ENCODE measurements at regions not wholly inside any gene's neighbourhood (a gene's known extent, or its start where the extent isn't known, plus 50 kb on each side); places are given as distances from the start of the nearest gene placed in this dataset.

- H3K27ac ChIP-seq (replicated peaks): no peak overlapping the region
- no peak for DNase-seq (ENCODE audit: low read depth in 1 of 2, low spot score in 1 of 2)
- no peaks in the 10 kb centered on the region for H3K27me3 ChIP-seq (ENCODE audit: insufficient read depth, poor library complexity, severe bottlenecking)
- TF ChIP-seq CTCF (IDR thresholded peaks at IDR 0.05; ENCODE audit: insufficient read depth, low read length) (no peak), SPI1 (IDR thresholded peaks at IDR 0.05; ENCODE audit: borderline replicate concordance, low read depth) (no peak), POLR2AphosphoS5 (IDR thresholded peaks at IDR 0.05; ENCODE audit: low read depth) (no peak), REST (IDR thresholded peaks at IDR 0.05; ENCODE audit: insufficient replicate concordance, low read depth) (no peak), GABPA (IDR thresholded peaks at IDR 0.05; ENCODE audit: low read depth) (no peak)
- H3K4me3 ChIP-seq (replicated peaks; ENCODE audit: insufficient read depth, low read length): no peak overlapping the region
These were observed 74.1 kb downstream of the PITPNM2 start for GRCh38 chr12:123076604-123077297.

GRCh38 chr12:123075646-123076171 lies 75.2 kb downstream of the PITPNM2 start:
- H3K27me3 ChIP-seq (ENCODE audit: insufficient read depth, poor library complexity, severe bottlenecking): no peaks in the 10 kb centered on the region
- no peak overlapping the region for H3K27ac ChIP-seq (replicated peaks)
- DNase-seq (ENCODE audit: low read depth in 1 of 2, low spot score in 1 of 2): no peak
- TF ChIP-seq REST (IDR thresholded peaks at IDR 0.05; ENCODE audit: insufficient replicate concordance, low read depth) (no peak), POLR2AphosphoS5 (IDR thresholded peaks at IDR 0.05; ENCODE audit: low read depth) (no peak), SPI1 (IDR thresholded peaks at IDR 0.05; ENCODE audit: borderline replicate concordance, low read depth) (no peak), CTCF (IDR thresholded peaks at IDR 0.05; ENCODE audit: insufficient read depth, low read length) (no peak), GABPA (IDR thresholded peaks at IDR 0.05; ENCODE audit: low read depth) (no peak)
- H3K4me3 ChIP-seq (replicated peaks; ENCODE audit: insufficient read depth, low read length): no peak overlapping the region

GRCh38 chr12:123075087-123075645 lies 75.7 kb downstream of the PITPNM2 start:
- Histone ChIP-seq H3K4me3 (replicated peaks; ENCODE audit: insufficient read depth, low read length) (no peak overlapping the region), H3K27me3 (ENCODE audit: insufficient read depth, poor library complexity, severe bottlenecking) (no peaks in the 10 kb centered on the region), H3K27ac (replicated peaks) (no peak overlapping the region)
- no peak for DNase-seq (ENCODE audit: low read depth in 1 of 2, low spot score in 1 of 2)
- TF ChIP-seq GABPA (IDR thresholded peaks at IDR 0.05; ENCODE audit: low read depth): no peak
- TF ChIP-seq POLR2AphosphoS5 (IDR thresholded peaks at IDR 0.05; ENCODE audit: low read depth): no peak
- TF ChIP-seq SPI1 (IDR thresholded peaks at IDR 0.05; ENCODE audit: borderline replicate concordance, low read depth): no peak
- TF ChIP-seq REST (IDR thresholded peaks at IDR 0.05; ENCODE audit: insufficient replicate concordance, low read depth): no peak
- no peak for TF ChIP-seq CTCF (IDR thresholded peaks at IDR 0.05; ENCODE audit: insufficient read depth, low read length)

All from HL-60 (cell line).